ENCODE measurements at regions not wholly inside any gene's neighbourhood (a gene's known extent, or its start where the extent isn't known, plus 50 kb on each side); places are given as distances from the start of the nearest gene placed in this dataset.
"Not testable (repeated sequence)": the region's sequence is repeated elsewhere in the genome, so short reads cannot be mapped to it uniquely, and the experiment has no call there.

- DNase-seq = no peak
- no peak overlapping the region for H3K4me3 ChIP-seq
- TF ChIP-seq CTCF (IDR thresholded peaks at IDR 0.05) = no peak
- no peak for TF ChIP-seq POLR2A (IDR thresholded peaks at IDR 0.05)
- TF ChIP-seq POLR2AphosphoS5 (IDR thresholded peaks at IDR 0.05) = no peak
- TF ChIP-seq EP300 (IDR thresholded peaks at IDR 0.05) = no peak
- no peak overlapping the region for H3K27ac ChIP-seq
- intact Hi-C loops (cut with DNase I) = no loop called here
- H3K27me3 ChIP-seq = no peaks in the 10 kb centered on the region
- WGBS, 2 donors = 43 to 52% methylated on average over 5 of the region's 5 CpGs
- H3K4me1 ChIP-seq = no peaks in the 10 kb centered on the region
- H3K9me3 ChIP-seq = peaks cover 0 to 1% (median 0%) of the 10 kb centered on the region in 4 donors
- no peaks in the 10 kb centered on the region for H3K36me3 ChIP-seq
Observed at GRCh38 chr3:59368900-59369675, 319.3 kb upstream of the CFAP20DC start.

- H3K9me3 ChIP-seq = peaks cover 0 to 1% (median 0%) of the 10 kb centered on the region in 4 donors
- no peak overlapping the region for H3K4me3 ChIP-seq
- no peak for DNase-seq
- H3K27me3 ChIP-seq = no peaks in the 10 kb centered on the region
- TF ChIP-seq EP300 (IDR thresholded peaks at IDR 0.05) = no peak
- no peak for TF ChIP-seq POLR2AphosphoS5 (IDR thresholded peaks at IDR 0.05)
- TF ChIP-seq CTCF (IDR thresholded peaks at IDR 0.05) = no peak
- no peak for TF ChIP-seq POLR2A (IDR thresholded peaks at IDR 0.05)
- WGBS, 2 donors = 37 to 88% methylated on average over 3 of the region's 3 CpGs
- intact Hi-C loops (cut with DNase I) = no loop called here
- no peaks in the 10 kb centered on the region for H3K36me3 ChIP-seq
- H3K4me1 ChIP-seq = no peaks in the 10 kb centered on the region
- H3K27ac ChIP-seq = no peak overlapping the region
Observed at GRCh38 chr3:59367150-59367549, 317.3 kb upstream of the CFAP20DC start.

GRCh38 chr3:59366218-59366617 lies 316.4 kb upstream of the CFAP20DC start:
- 24 to 63% methylated on average over 2 of the region's 2 CpGs for WGBS, 2 donors
- Histone ChIP-seq H3K36me3 (no peaks in the 10 kb centered on the region), H3K4me3 (no peak overlapping the region), H3K27ac (no peak overlapping the region), H3K4me1 (no peaks in the 10 kb centered on the region), H3K9me3 (peaks cover 0 to 1% (median 0%) of the 10 kb centered on the region in 4 donors), H3K27me3 (no peaks in the 10 kb centered on the region)
- DNase-seq = no peak
- TF ChIP-seq CTCF (IDR thresholded peaks at IDR 0.05) (no peak), POLR2AphosphoS5 (IDR thresholded peaks at IDR 0.05) (no peak), EP300 (IDR thresholded peaks at IDR 0.05) (no peak), POLR2A (IDR thresholded peaks at IDR 0.05) (no peak)
- intact Hi-C loops (cut with DNase I) = no loop called here

GRCh38 chr3:59364496-59364895 lies 314.7 kb upstream of the CFAP20DC start:
- no peak for DNase-seq

GRCh38 chr3:59360312-59360711 lies 310.5 kb upstream of the CFAP20DC start:
- H3K9me3 ChIP-seq; H3K4me3 ChIP-seq; H3K27ac ChIP-seq; H3K27me3 ChIP-seq; H3K4me1 ChIP-seq; intact Hi-C loops (cut with DNase I); DNase-seq; H3K36me3 ChIP-seq: not testable (repeated sequence)
- WGBS, 2 donors = 92 to 93% methylated on average over 8 of the region's 8 CpGs

More at GRCh38 chr3:59364496-59364895, 314.7 kb upstream of the CFAP20DC start:
- Histone ChIP-seq H3K9me3 (peaks cover 0 to 1% (median 0%) of the 10 kb centered on the region in 4 donors), H3K27me3 (no peaks in the 10 kb centered on the region), H3K4me3 (no peak overlapping the region), H3K36me3 (no peaks in the 10 kb centered on the region), H3K27ac (no peak overlapping the region), H3K4me1 (no peaks in the 10 kb centered on the region)
- no peak for TF ChIP-seq POLR2AphosphoS5 (IDR thresholded peaks at IDR 0.05)
- intact Hi-C loops (cut with DNase I) = no loop called here
- 59 to 71% methylated on average over 4 of the region's 4 CpGs for WGBS, 2 donors

- no peaks in the 10 kb centered on the region for H3K9me3 ChIP-seq
- DNase-seq = no peak
- TF ChIP-seq EP300 (IDR thresholded peaks at IDR 0.05) = no peak
- no peak for TF ChIP-seq CTCF (IDR thresholded peaks at IDR 0.05)
- TF ChIP-seq POLR2AphosphoS5 (IDR thresholded peaks at IDR 0.05) = no peak
- TF ChIP-seq POLR2A (IDR thresholded peaks at IDR 0.05) = no peak
- no peak overlapping the region for H3K27ac ChIP-seq
- 58 to 72% methylated on average over 4 of the region's 4 CpGs for WGBS, 2 donors
- intact Hi-C loops (cut with DNase I) = no loop called here
- no peaks in the 10 kb centered on the region for H3K4me1 ChIP-seq
- H3K27me3 ChIP-seq = no peaks in the 10 kb centered on the region
- H3K36me3 ChIP-seq = no peaks in the 10 kb centered on the region
- H3K4me3 ChIP-seq = no peak overlapping the region
Observed at GRCh38 chr3:59341459-59341858, 291.6 kb upstream of the CFAP20DC start.

Data from sigmoid colon (tissue), 6 donors.